IPS-15b (cell line): ENCODE measurements at regions not wholly inside any gene's neighbourhood (a gene's known extent, or its start where the extent isn't known, plus 50 kb on each side); places are given as distances from the start of the nearest gene placed in this dataset.

ENCODE experiments used
- H3K27me3 ChIP-seq: one replicate; pipeline ENCODE4 v1.6.1; 2013; ENCODE audit warnings: low read length; ENCODE audit not compliant: control insufficient read depth, insufficient read depth
- H3K36me3 ChIP-seq: one replicate; pipeline ENCODE4 v1.6.1; 2013; ENCODE audit warnings: low read length; ENCODE audit not compliant: control insufficient read depth, insufficient read depth
- H3K4me1 ChIP-seq: one replicate; pipeline ENCODE4 v1.6.1; 2013; ENCODE audit warnings: mild to moderate bottlenecking, low read length; ENCODE audit not compliant: control insufficient read depth, insufficient read depth
- H3K4me3 ChIP-seq: one replicate; pipeline ENCODE4 v1.5.1; 2013; ENCODE audit warnings: low read depth, low read length
- H3K9ac ChIP-seq: one replicate; pipeline ENCODE4 v1.6.1; 2013; ENCODE audit warnings: low read depth, mild to moderate bottlenecking, low read length
- H3K9me3 ChIP-seq: one replicate; pipeline ENCODE4 v1.6.1; 2013; ENCODE audit warnings: mild to moderate bottlenecking, low read length; ENCODE audit not compliant: control insufficient read depth, insufficient read depth

DNA sequence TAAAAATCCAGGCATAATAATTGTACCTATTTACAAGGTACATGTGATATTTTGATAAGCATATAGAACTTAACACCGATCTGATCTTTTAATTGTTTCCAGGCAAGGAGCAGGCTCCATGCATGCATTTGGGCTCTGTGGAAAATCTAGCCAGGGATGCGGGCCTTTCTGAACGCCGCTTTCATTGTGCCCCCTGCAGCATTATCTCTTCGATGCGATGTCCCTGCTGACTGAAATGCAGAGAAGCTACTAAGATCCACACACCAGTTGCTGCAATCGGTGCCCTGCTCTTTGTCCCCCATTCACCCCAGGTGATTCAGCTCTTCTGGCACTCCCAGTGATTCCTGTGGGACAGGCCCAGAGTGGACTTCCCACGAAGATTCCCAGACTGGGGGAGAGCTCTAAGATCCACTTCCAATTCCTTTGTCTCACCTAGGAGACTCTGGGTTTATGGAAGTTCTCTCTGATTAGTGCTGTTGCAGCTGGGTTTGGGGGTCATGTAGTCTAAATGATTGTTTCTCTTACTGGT is 254.3 kb upstream of the AGA start:
- Histone ChIP-seq H3K9me3 (no peaks in the 10 kb centered on the region), H3K36me3 (no peaks in the 10 kb centered on the region), H3K27me3 (no peaks in the 10 kb centered on the region), H3K4me1 (no peaks in the 10 kb centered on the region), H3K9ac (no peak overlapping the region), H3K4me3 (no peak overlapping the region)

GRCh38 chr4:177699365-177700213 is 257.4 kb upstream of the AGA start:
- Histone ChIP-seq H3K4me1 (no peaks in the 10 kb centered on the region), H3K9me3 (no peaks in the 10 kb centered on the region), H3K4me3 (no peak overlapping the region), H3K36me3 (no peaks in the 10 kb centered on the region), H3K9ac (no peak overlapping the region), H3K27me3 (no peaks in the 10 kb centered on the region)

GRCh38 chr4:177706916-177707315 is 264.7 kb upstream of the AGA start:
- H3K9ac ChIP-seq, result no peak overlapping the region
- no peak overlapping the region for H3K4me3 ChIP-seq
- no peaks in the 10 kb centered on the region for H3K4me1 ChIP-seq
- no peaks in the 10 kb centered on the region for H3K27me3 ChIP-seq
- no peaks in the 10 kb centered on the region for H3K9me3 ChIP-seq
- H3K36me3 ChIP-seq, result no peaks in the 10 kb centered on the region

DNA sequence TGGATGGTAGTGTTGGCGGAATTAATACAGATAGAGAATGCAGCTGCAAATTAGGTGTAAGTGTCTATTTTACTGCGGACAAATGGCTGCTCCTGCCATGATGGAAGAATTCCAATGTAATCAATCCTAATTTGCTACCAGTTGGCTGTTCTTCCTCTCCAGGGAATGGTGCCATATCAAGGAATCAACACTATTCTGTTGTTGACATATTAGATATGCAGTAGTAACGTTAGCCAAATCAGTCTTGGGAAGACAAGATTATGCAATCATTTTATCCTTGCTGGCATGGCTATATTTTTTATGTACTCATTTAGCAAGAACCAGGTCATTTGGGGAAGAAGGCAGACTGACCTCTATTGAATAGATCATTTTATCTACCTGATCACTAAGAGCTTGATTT is 271.2 kb upstream of the AGA start:
- Histone ChIP-seq H3K4me3 (no peak overlapping the region), H3K36me3 (no peaks in the 10 kb centered on the region), H3K4me1 (no peaks in the 10 kb centered on the region), H3K9ac (no peak overlapping the region), H3K27me3 (no peaks in the 10 kb centered on the region), H3K9me3 (no peaks in the 10 kb centered on the region)

DNA sequence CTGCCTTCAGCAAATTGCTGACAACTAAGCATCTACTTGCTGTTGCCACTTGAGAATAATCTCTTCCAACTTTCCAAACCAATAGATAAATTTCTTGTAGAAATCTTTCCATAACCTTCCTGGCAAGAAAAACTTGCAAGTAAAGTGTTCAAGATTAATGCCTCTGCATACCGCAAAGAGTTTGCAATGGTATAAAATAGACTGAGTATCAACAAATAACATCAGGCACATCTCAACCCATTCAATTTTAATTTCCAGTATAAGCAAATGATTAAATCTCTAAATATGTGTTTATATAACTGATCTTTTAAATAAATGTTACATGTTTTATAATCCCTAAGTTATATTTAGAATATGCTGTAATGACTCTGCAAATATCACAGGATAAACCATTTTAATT is 275.2 kb upstream of the AGA start:
- H3K4me3 ChIP-seq, result no peak overlapping the region
- no peak overlapping the region for H3K9ac ChIP-seq

DNA sequence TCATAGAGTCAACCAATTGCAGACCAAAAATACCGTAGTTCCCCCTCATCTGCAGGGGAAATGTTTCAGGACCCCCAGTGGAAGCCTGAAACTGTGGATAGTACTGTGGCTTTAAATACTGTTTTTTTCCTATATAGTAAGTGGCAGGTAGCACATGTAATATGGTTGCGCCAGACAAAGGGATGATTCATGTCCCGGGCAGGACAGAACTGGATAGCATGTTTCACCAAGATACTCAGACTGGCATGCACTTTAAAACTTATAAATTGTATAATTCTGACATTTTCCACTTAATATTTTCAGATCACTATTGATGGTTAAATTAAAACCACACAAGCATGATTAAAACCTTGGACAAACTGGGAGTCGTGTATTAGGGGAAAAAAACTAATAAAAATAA is 276.3 kb upstream of the AGA start:
- no peaks in the 10 kb centered on the region for H3K4me1 ChIP-seq
- no peak overlapping the region for H3K9ac ChIP-seq
- no peaks in the 10 kb centered on the region for H3K27me3 ChIP-seq
- H3K36me3 ChIP-seq, result no peaks in the 10 kb centered on the region
- no peak overlapping the region for H3K4me3 ChIP-seq
- no peaks in the 10 kb centered on the region for H3K9me3 ChIP-seq

More for the DNA sequence above, 275.2 kb upstream of the AGA start:
- H3K36me3 ChIP-seq, result no peaks in the 10 kb centered on the region
- H3K4me1 ChIP-seq, result no peaks in the 10 kb centered on the region
- H3K9me3 ChIP-seq, result no peaks in the 10 kb centered on the region
- no peaks in the 10 kb centered on the region for H3K27me3 ChIP-seq

- Histone ChIP-seq H3K4me1 (no peaks in the 10 kb centered on the region), H3K36me3 (no peaks in the 10 kb centered on the region), H3K4me3 (no peak overlapping the region), H3K9ac (no peak overlapping the region), H3K27me3 (no peaks in the 10 kb centered on the region), H3K9me3 (no peaks in the 10 kb centered on the region)
Observed at GRCh38 chr4:177726111-177726510, 283.9 kb upstream of the AGA start.

GRCh38 chr4:177728361-177729152 is 286.3 kb upstream of the AGA start:
- no peaks in the 10 kb centered on the region for H3K4me1 ChIP-seq
- H3K9me3 ChIP-seq, result no peaks in the 10 kb centered on the region
- H3K36me3 ChIP-seq, result no peaks in the 10 kb centered on the region
- no peak overlapping the region for H3K4me3 ChIP-seq
- no peak overlapping the region for H3K9ac ChIP-seq
- no peaks in the 10 kb centered on the region for H3K27me3 ChIP-seq

GRCh38 chr4:177729681-177730080 is 287.4 kb upstream of the AGA start:
- Histone ChIP-seq H3K9ac (no peak overlapping the region), H3K4me3 (no peak overlapping the region), H3K27me3 (no peaks in the 10 kb centered on the region), H3K9me3 (no peaks in the 10 kb centered on the region), H3K4me1 (no peaks in the 10 kb centered on the region), H3K36me3 (no peaks in the 10 kb centered on the region)

GRCh38 chr4:177737387-177737940 is 295.2 kb upstream of the AGA start:
- Histone ChIP-seq H3K36me3 (no peaks in the 10 kb centered on the region), H3K9ac (no peak overlapping the region), H3K9me3 (no peaks in the 10 kb centered on the region), H3K4me3 (no peak overlapping the region), H3K4me1 (no peaks in the 10 kb centered on the region), H3K27me3 (no peaks in the 10 kb centered on the region)

DNA sequence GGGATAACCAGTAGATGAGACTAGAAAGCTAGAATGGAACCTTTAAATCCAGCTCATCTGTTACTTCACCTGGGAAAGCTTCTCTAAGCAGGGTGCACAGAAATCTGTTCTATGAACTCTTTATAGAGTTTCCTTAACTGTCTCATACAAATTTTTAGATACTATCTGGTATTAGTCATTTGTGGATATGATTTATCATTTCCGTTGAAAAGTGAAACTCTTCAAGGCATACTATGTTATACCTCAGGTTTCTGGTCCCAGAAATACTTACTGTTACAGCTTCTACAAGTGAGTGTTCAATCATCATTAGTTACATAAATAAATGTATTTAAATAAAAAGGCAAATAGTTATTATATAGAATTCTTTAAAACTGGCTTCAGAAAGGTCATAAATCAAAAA is 298.3 kb upstream of the AGA start:
- no peaks in the 10 kb centered on the region for H3K4me1 ChIP-seq
- no peaks in the 10 kb centered on the region for H3K36me3 ChIP-seq
- no peaks in the 10 kb centered on the region for H3K9me3 ChIP-seq
- H3K27me3 ChIP-seq, result no peaks in the 10 kb centered on the region
- H3K9ac ChIP-seq, result no peak overlapping the region
- H3K4me3 ChIP-seq, result no peak overlapping the region
